ENCODE measurements at regions not wholly inside any gene's neighbourhood (a gene's known extent, or its start where the extent isn't known, plus 50 kb on each side); places are given as distances from the start of the nearest gene placed in this dataset.

GRCh38 chr20:19889011-19889953 is 127.9 kb upstream of the NAA20 start:
- Histone ChIP-seq H3K9me3 (ENCODE audit: low read depth, low read length) (no peaks in the 10 kb centered on the region), H3K4me3 (ENCODE audit: low read length) (no peak overlapping the region), H3K27me3 (ENCODE audit: insufficient read depth, low read length) (peaks cover 7% of the 10 kb centered on the region), H3K4me1 (ENCODE audit: insufficient read depth, low read length) (peaks cover 23% of the 10 kb centered on the region)

- Histone ChIP-seq H3K4me3 (ENCODE audit: low read length) (no peak overlapping the region), H3K27me3 (ENCODE audit: insufficient read depth, low read length) (peaks cover 7% of the 10 kb centered on the region), H3K9me3 (ENCODE audit: low read depth, low read length) (no peaks in the 10 kb centered on the region), H3K4me1 (ENCODE audit: insufficient read depth, low read length) (peaks cover 12% of the 10 kb centered on the region)
Measured at GRCh38 chr20:19890445-19891051, 126.6 kb upstream of the NAA20 start.

GRCh38 chr20:19893356-19893755 is 123.8 kb upstream of the NAA20 start:
- H3K9me3 ChIP-seq (ENCODE audit: low read depth, low read length): no peaks in the 10 kb centered on the region
- peaks cover 3% of the 10 kb centered on the region for H3K4me1 ChIP-seq (ENCODE audit: insufficient read depth, low read length)
- H3K4me3 ChIP-seq (ENCODE audit: low read length): no peak overlapping the region
- peaks cover 7% of the 10 kb centered on the region for H3K27me3 ChIP-seq (ENCODE audit: insufficient read depth, low read length)

GRCh38 chr20:19895761-19896160 is 121.4 kb upstream of the NAA20 start:
- H3K27me3 ChIP-seq (ENCODE audit: insufficient read depth, low read length): no peaks in the 10 kb centered on the region
- H3K4me1 ChIP-seq (ENCODE audit: insufficient read depth, low read length): no peaks in the 10 kb centered on the region
- H3K9me3 ChIP-seq (ENCODE audit: low read depth, low read length): peaks cover 7% of the 10 kb centered on the region
- H3K4me3 ChIP-seq (ENCODE audit: low read length): no peak overlapping the region

GRCh38 chr20:19897891-19898290 is 119.3 kb upstream of the NAA20 start:
- Histone ChIP-seq H3K4me3 (ENCODE audit: low read length) (no peak overlapping the region), H3K4me1 (ENCODE audit: insufficient read depth, low read length) (peaks cover 15% of the 10 kb centered on the region), H3K9me3 (ENCODE audit: low read depth, low read length) (peaks cover 7% of the 10 kb centered on the region), H3K27me3 (ENCODE audit: insufficient read depth, low read length) (no peaks in the 10 kb centered on the region)

- H3K4me3 ChIP-seq (ENCODE audit: low read length): no peak overlapping the region
- peaks cover 7% of the 10 kb centered on the region for H3K9me3 ChIP-seq (ENCODE audit: low read depth, low read length)
- no peaks in the 10 kb centered on the region for H3K27me3 ChIP-seq (ENCODE audit: insufficient read depth, low read length)
- H3K4me1 ChIP-seq (ENCODE audit: insufficient read depth, low read length): peaks cover 30% of the 10 kb centered on the region
Measured at GRCh38 chr20:19901226-19901625, 115.9 kb upstream of the NAA20 start.

- no peaks in the 10 kb centered on the region for H3K27me3 ChIP-seq (ENCODE audit: insufficient read depth, low read length)
- peaks cover 41% of the 10 kb centered on the region for H3K4me1 ChIP-seq (ENCODE audit: insufficient read depth, low read length)
- H3K9me3 ChIP-seq (ENCODE audit: low read depth, low read length): peaks cover 7% of the 10 kb centered on the region
- no peak overlapping the region for H3K4me3 ChIP-seq (ENCODE audit: low read length)
Measured at GRCh38 chr20:19903168-19903811, 113.9 kb upstream of the NAA20 start.

GRCh38 chr20:19907326-19908056 is 109.7 kb upstream of the NAA20 start:
- no peaks in the 10 kb centered on the region for H3K27me3 ChIP-seq (ENCODE audit: insufficient read depth, low read length)
- no peaks in the 10 kb centered on the region for H3K9me3 ChIP-seq (ENCODE audit: low read depth, low read length)
- no peak overlapping the region for H3K4me3 ChIP-seq (ENCODE audit: low read length)
- H3K4me1 ChIP-seq (ENCODE audit: insufficient read depth, low read length): peaks cover 56% of the 10 kb centered on the region

- no peak overlapping the region for H3K4me3 ChIP-seq (ENCODE audit: low read length)
- no peaks in the 10 kb centered on the region for H3K27me3 ChIP-seq (ENCODE audit: insufficient read depth, low read length)
- H3K4me1 ChIP-seq (ENCODE audit: insufficient read depth, low read length): peaks cover 56% of the 10 kb centered on the region
- no peaks in the 10 kb centered on the region for H3K9me3 ChIP-seq (ENCODE audit: low read depth, low read length)
Measured at GRCh38 chr20:19908576-19908975, 108.6 kb upstream of the NAA20 start.

GRCh38 chr20:19909725-19910124 is 107.4 kb upstream of the NAA20 start:
- no peak overlapping the region for H3K4me3 ChIP-seq (ENCODE audit: low read length)
- H3K9me3 ChIP-seq (ENCODE audit: low read depth, low read length): no peaks in the 10 kb centered on the region
- H3K27me3 ChIP-seq (ENCODE audit: insufficient read depth, low read length): no peaks in the 10 kb centered on the region
- H3K4me1 ChIP-seq (ENCODE audit: insufficient read depth, low read length): peaks cover 61% of the 10 kb centered on the region

- Histone ChIP-seq H3K27me3 (ENCODE audit: insufficient read depth, low read length) (no peaks in the 10 kb centered on the region), H3K9me3 (ENCODE audit: low read depth, low read length) (no peaks in the 10 kb centered on the region), H3K4me3 (ENCODE audit: low read length) (no peak overlapping the region), H3K4me1 (ENCODE audit: insufficient read depth, low read length) (peaks cover 80% of the 10 kb centered on the region)
Measured at GRCh38 chr20:19911810-19912382, 105.3 kb upstream of the NAA20 start.

- no peaks in the 10 kb centered on the region for H3K27me3 ChIP-seq (ENCODE audit: insufficient read depth, low read length)
- no peaks in the 10 kb centered on the region for H3K9me3 ChIP-seq (ENCODE audit: low read depth, low read length)
- no peak overlapping the region for H3K4me3 ChIP-seq (ENCODE audit: low read length)
- H3K4me1 ChIP-seq (ENCODE audit: insufficient read depth, low read length): peaks cover 84% of the 10 kb centered on the region
Measured at GRCh38 chr20:19913349-19913748, 103.8 kb upstream of the NAA20 start.

GRCh38 chr20:19913927-19914614 is 103.1 kb upstream of the NAA20 start:
- Histone ChIP-seq H3K27me3 (ENCODE audit: insufficient read depth, low read length) (no peaks in the 10 kb centered on the region), H3K4me3 (ENCODE audit: low read length) (no peak overlapping the region), H3K4me1 (ENCODE audit: insufficient read depth, low read length) (peaks cover 90% of the 10 kb centered on the region), H3K9me3 (ENCODE audit: low read depth, low read length) (no peaks in the 10 kb centered on the region)

All from mononuclear cell (primary cell).